Fibroblast of lung (primary cell): ENCODE measurements at regions not wholly inside any gene's neighbourhood (a gene's known extent, or its start where the extent isn't known, plus 50 kb on each side); places are given as distances from the start of the nearest gene placed in this dataset.
"Not testable (repeated sequence)": the region's sequence is repeated elsewhere in the genome, so short reads cannot be mapped to it uniquely, and the experiment has no call there.

Experiments
- DNase-seq, 2 donors: peaks; one replicate each; pipeline versions ENCODE4 v3.0.0 to v3.0.0-alpha.2; 2010; ENCODE audit warnings: low read depth in 2 of 2
- H2AFZ ChIP-seq: 2 replicates; pipeline ENCODE4 v1.5.1; 2012; ENCODE audit warnings: low read length, control low read depth, inconsistent platforms
- H3K27ac ChIP-seq: 2 replicates; pipeline ENCODE4 v1.5.1; 2011; ENCODE audit warnings: low read length, control low read depth; ENCODE audit not compliant: insufficient read depth
- H3K27me3 ChIP-seq: 2 replicates; pipeline ENCODE4 v1.5.1; 2011; ENCODE audit warnings: mild to moderate bottlenecking, low read length; ENCODE audit not compliant: control insufficient read depth, insufficient read depth
- H3K36me3 ChIP-seq: 2 replicates; pipeline ENCODE4 v1.5.1; 2011; ENCODE audit warnings: low read length; ENCODE audit not compliant: control insufficient read depth, insufficient read depth
- H3K4me1 ChIP-seq: 2 replicates; pipeline ENCODE4 v1.5.1; 2011; ENCODE audit warnings: low read length; ENCODE audit not compliant: control insufficient read depth, insufficient read depth; ENCODE audit errors: extremely low read depth
- H3K4me2 ChIP-seq: 2 replicates; pipeline ENCODE4 v1.5.1; 2011; ENCODE audit warnings: low read length, control low read depth; ENCODE audit not compliant: insufficient read depth; ENCODE audit errors: extremely low read depth
- H3K4me3 ChIP-seq, 4 experiments: fragments of 200-600 bp in 1 of 4; sonication (generic) in 1 of 4; replicated peaks in 1 of 4; 2 replicates each; pipeline ENCODE4 v1.5.1; 2011 to 2016; ENCODE audit warnings: low read length in 4 of 4, low read depth in 3 of 4, mild to moderate bottlenecking in 3 of 4, control low read depth in 2 of 4, inconsistent platforms in 1 of 4, mixed read lengths in 1 of 4; ENCODE audit not compliant: insufficient read depth in 1 of 4; ENCODE audit errors: control extremely low read depth in 1 of 4
- H3K79me2 ChIP-seq: 2 replicates; pipeline ENCODE4 v1.5.1; 2012; ENCODE audit warnings: mild to moderate bottlenecking, low read length, inconsistent platforms; ENCODE audit not compliant: control insufficient read depth, insufficient read depth
- H3K9ac ChIP-seq: 2 replicates; pipeline ENCODE4 v1.5.1; 2011; ENCODE audit warnings: mild to moderate bottlenecking, low read length, control low read depth; ENCODE audit not compliant: insufficient read depth
- H3K9me3 ChIP-seq: 2 replicates; pipeline ENCODE4 v1.5.1; 2012; ENCODE audit warnings: low read depth, low read length; ENCODE audit not compliant: control insufficient read depth, insufficient read depth
- H4K20me1 ChIP-seq: 2 replicates; pipeline ENCODE4 v1.5.1; 2011; ENCODE audit warnings: low read length; ENCODE audit not compliant: control insufficient read depth, insufficient read depth; ENCODE audit errors: extremely low read depth
- EZH2 ChIP-seq: IDR thresholded peaks from 2 replicates; pipeline ENCODE4 v1.5.1; 2012; ENCODE audit warnings: low read length, control low read depth, mild to moderate bottlenecking; ENCODE audit errors: missing control alignments
- TF ChIP-seq, protein P1 (sequence below), 2 donors: IDR thresholded peaks in 1 of 2; conservative IDR thresholded peaks in 1 of 2; 1 replicate in 1 of 2; 2 replicates in 1 of 2; pipeline ENCODE4 v1.5.1; 2011 to 2012; ENCODE audit warnings: low read length in 2 of 2, control low read depth in 1 of 2, inconsistent platforms in 1 of 2, low read depth in 1 of 2, mild to moderate bottlenecking in 1 of 2

DNA sequence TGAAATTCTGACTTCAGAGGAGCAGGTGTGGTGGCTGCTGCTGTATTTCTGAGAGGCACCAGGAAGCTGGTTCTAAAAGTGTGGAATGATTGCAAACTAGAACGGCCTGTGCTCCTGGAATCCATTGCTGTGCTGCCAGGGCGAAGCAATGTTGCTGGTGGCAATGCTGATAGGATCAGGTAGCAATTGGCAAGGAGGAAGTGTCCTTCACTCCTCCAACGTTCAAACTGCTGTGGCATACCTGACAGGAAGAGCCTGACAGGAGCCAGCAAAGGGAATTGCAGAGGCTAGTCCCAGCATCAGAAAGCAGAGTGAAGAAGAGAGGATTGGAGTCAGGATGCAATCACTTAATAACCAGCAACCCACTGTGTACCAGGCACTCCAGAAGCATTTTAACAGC lies 118.2 kb downstream of the FAR1 start:
- Histone ChIP-seq H3K27ac (no peak overlapping the region), H4K20me1 (no peaks in the 10 kb centered on the region), H3K9ac (no peak overlapping the region), H3K4me1 (no peaks in the 10 kb centered on the region), H3K27me3 (no peaks in the 10 kb centered on the region), H2AFZ (no peak overlapping the region), H3K79me2 (no peaks in the 10 kb centered on the region), H3K36me3 (no peaks in the 10 kb centered on the region), H3K4me3 (no peak overlapping the region), H3K4me2 (no peak overlapping the region), H3K9me3 (no peaks in the 10 kb centered on the region)
- no peak for TF ChIP-seq EZH2
- TF ChIP-seq, protein P1, sequence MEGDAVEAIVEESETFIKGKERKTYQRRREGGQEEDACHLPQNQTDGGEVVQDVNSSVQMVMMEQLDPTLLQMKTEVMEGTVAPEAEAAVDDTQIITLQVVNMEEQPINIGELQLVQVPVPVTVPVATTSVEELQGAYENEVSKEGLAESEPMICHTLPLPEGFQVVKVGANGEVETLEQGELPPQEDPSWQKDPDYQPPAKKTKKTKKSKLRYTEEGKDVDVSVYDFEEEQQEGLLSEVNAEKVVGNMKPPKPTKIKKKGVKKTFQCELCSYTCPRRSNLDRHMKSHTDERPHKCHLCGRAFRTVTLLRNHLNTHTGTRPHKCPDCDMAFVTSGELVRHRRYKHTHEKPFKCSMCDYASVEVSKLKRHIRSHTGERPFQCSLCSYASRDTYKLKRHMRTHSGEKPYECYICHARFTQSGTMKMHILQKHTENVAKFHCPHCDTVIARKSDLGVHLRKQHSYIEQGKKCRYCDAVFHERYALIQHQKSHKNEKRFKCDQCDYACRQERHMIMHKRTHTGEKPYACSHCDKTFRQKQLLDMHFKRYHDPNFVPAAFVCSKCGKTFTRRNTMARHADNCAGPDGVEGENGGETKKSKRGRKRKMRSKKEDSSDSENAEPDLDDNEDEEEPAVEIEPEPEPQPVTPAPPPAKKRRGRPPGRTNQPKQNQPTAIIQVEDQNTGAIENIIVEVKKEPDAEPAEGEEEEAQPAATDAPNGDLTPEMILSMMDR (conservative IDR thresholded peaks at IDR 0.05 in 1 of 2, IDR thresholded peaks at IDR 0.05 in 1 of 2; ENCODE audit: low read depth in 1 of 2, low read length in 2 of 2): no peak
- DNase-seq: no peak

DNA sequence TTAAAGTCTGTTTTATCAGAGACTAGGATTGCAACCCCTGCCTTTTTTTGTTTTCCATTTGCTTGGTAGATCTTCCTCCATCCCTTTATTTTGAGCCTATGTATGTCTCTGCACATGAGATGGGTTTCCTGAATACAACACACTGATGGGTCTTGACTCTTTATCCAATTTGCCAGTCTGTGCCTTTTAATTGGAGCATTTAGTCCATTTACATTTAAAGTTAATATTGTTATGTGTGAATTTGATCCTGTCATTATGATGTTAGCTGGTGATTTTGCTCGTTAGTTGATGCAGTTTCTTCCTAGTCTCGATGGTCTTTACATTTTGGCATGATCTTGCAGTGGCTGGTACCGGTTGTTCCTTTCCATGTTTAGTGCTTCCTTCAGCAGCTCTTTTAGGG lies 129.1 kb downstream of the FAR1 start:
- H3K4me1 ChIP-seq, H3K9ac ChIP-seq, H3K9me3 ChIP-seq, H3K4me2 ChIP-seq, H3K79me2 ChIP-seq, H2AFZ ChIP-seq, H3K27me3 ChIP-seq, H3K4me3 ChIP-seq, H3K27ac ChIP-seq, H4K20me1 ChIP-seq, DNase-seq, H3K36me3 ChIP-seq: not testable (repeated sequence)

DNA sequence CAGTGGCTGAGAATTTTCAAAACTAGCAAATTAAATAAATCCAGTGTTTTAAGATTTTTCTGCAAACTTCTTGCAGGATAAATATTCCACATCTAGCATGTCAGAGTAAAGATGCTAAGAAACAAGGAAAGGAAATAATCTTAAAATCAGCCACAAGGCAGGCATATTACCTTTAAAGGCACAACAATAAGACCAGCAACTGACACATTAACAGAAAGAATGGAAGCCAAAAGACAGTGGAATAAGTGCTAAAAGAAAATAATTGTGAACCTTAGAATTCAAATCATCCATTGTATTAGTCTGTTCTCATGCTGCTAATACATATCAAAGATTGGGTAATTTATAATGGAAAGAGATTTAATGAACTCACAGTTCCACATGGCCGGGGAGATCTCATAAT lies 132.4 kb downstream of the FAR1 start:
- Histone ChIP-seq H3K4me1 (no peaks in the 10 kb centered on the region), H3K27ac (no peak overlapping the region)
- TF ChIP-seq EZH2: no peak
- TF ChIP-seq, protein P1 (conservative IDR thresholded peaks at IDR 0.05 in 1 of 2, IDR thresholded peaks at IDR 0.05 in 1 of 2; ENCODE audit: low read depth in 1 of 2, low read length in 2 of 2): no peak

DNA sequence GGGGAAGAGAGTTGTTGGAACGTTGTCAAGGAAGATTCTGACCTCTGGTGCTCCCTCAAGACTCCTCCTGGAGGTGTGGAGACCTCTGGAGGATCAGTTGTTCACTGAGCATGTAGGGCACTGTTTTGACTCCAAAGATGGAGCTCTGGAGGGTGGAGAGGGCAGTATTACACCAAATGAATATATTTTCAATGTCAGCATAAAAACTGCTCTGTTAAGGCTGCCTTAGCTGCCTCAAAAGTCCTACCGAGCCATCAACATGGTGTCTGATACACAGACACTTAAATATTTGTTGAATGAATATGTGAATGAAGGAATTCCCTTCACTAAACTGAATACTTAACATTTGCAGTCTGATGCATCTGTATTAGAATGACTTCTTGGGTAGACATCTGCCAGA lies 144.2 kb upstream of the SPON1 start:
- Histone ChIP-seq H3K9ac (no peak overlapping the region), H3K79me2 (no peaks in the 10 kb centered on the region), H2AFZ (no peak overlapping the region), H4K20me1 (no peaks in the 10 kb centered on the region), H3K36me3 (no peaks in the 10 kb centered on the region), H3K27ac (no peak overlapping the region), H3K4me2 (no peak overlapping the region), H3K4me3 (no peak overlapping the region), H3K9me3 (no peaks in the 10 kb centered on the region), H3K27me3 (no peaks in the 10 kb centered on the region), H3K4me1 (no peaks in the 10 kb centered on the region)
- TF ChIP-seq EZH2: no peak
- TF ChIP-seq, protein P1 (conservative IDR thresholded peaks at IDR 0.05 in 1 of 2, IDR thresholded peaks at IDR 0.05 in 1 of 2; ENCODE audit: low read depth in 1 of 2, low read length in 2 of 2): no peak
- DNase-seq: no peak

More for the DNA sequence above, 132.4 kb downstream of the FAR1 start:
- H3K4me3 ChIP-seq: no peak overlapping the region
- H3K9me3 ChIP-seq: no peaks in the 10 kb centered on the region
- H3K4me2 ChIP-seq: no peak overlapping the region
- no peaks in the 10 kb centered on the region for H3K27me3 ChIP-seq
- no peak for DNase-seq
- H4K20me1 ChIP-seq: no peaks in the 10 kb centered on the region
- H2AFZ ChIP-seq: no peak overlapping the region
- H3K79me2 ChIP-seq: no peaks in the 10 kb centered on the region
- no peak overlapping the region for H3K9ac ChIP-seq
- H3K36me3 ChIP-seq: no peaks in the 10 kb centered on the region
